ENCODE measurements at regions not wholly inside any gene's neighbourhood (a gene's known extent, or its start where the extent isn't known, plus 50 kb on each side); places are given as distances from the start of the nearest gene placed in this dataset.

DNA sequence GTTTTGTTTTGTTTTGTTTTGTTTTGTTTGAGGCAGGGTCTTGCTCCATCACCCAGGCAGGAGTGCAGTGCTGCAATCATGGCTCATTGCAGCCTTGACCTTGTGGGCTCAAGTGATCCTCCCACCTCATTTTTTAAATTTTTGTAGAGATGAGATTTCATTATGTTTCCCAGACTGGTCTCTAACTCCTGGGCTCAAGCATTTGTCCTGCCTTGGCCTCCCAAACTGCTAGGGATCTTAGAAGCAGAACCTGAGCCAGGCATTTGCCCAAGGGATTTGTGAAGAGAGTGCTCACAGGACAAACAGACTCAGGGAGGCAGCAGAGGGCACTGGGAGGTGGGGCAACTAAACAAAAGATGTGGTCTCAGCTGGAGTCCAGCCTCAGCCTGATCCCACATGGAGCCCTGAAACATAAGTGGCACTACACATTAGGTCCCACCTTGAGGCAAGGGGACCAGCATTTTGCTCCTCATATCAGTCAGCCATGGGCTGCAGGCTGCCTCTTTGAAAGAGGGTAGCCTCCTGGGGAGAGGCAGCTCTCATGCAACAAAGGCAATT, 86.2 kb upstream of the CMKLR1 start:
- TF ChIP-seq CTCF (IDR thresholded peaks at IDR 0.05; ENCODE audit: low read depth, low read length) = no peak
- no peak for TF ChIP-seq EZH2phosphoT487 (IDR thresholded peaks at IDR 0.05; ENCODE audit: low read depth)
